Testis (tissue), 2 donors: ENCODE measurements at regions not wholly inside any gene's neighbourhood (a gene's known extent, or its start where the extent isn't known, plus 50 kb on each side); places are given as distances from the start of the nearest gene placed in this dataset.

Experiments
- POLR2A ChIP-seq: fragments of 450-650 bp; IDR thresholded peaks from one replicate; pipeline ENCODE4 v1.6.1; 2017; ENCODE audit warnings: antibody characterized with exemption, mild to moderate bottlenecking, moderate library complexity
- TF ChIP-seq, protein P1 (sequence below), 3 experiments: fragments of 450-650 bp in 2 of 3; fragments of 200-600 bp in 1 of 3; sonication (generic) in 1 of 3; IDR thresholded peaks; one replicate each; pipeline ENCODE4 v1.5.1; 2016 to 2019; ENCODE audit warnings: antibody characterized with exemption in 3 of 3, mild to moderate bottlenecking in 2 of 3, moderate library complexity in 1 of 3

DNA sequence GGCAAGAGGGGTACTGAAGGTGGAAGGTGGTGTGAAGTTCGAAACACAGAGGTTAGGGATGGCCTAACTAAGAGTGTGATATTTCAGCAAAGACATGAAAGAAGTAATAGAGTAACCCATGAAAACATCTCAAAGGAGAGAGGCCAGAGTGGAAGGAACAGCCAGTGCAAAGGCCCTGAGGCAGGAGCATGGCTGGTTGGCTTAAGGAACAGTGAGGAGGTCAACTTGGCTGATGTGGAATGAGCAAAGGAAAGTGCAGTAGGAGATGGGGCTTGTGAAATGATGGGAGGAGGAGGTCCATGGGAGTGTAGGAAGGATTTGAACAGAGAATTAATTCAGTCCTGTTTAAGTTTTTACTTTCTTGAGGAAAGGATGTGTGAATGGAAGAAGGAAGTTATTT lies 178.3 kb upstream of the ZNF608 start:
- TF ChIP-seq, protein P1, sequence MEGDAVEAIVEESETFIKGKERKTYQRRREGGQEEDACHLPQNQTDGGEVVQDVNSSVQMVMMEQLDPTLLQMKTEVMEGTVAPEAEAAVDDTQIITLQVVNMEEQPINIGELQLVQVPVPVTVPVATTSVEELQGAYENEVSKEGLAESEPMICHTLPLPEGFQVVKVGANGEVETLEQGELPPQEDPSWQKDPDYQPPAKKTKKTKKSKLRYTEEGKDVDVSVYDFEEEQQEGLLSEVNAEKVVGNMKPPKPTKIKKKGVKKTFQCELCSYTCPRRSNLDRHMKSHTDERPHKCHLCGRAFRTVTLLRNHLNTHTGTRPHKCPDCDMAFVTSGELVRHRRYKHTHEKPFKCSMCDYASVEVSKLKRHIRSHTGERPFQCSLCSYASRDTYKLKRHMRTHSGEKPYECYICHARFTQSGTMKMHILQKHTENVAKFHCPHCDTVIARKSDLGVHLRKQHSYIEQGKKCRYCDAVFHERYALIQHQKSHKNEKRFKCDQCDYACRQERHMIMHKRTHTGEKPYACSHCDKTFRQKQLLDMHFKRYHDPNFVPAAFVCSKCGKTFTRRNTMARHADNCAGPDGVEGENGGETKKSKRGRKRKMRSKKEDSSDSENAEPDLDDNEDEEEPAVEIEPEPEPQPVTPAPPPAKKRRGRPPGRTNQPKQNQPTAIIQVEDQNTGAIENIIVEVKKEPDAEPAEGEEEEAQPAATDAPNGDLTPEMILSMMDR (IDR thresholded peaks at IDR 0.05) = no peak
- no peak for TF ChIP-seq POLR2A
